8988T (cell line): ENCODE measurements at regions not wholly inside any gene's neighbourhood (a gene's known extent, or its start where the extent isn't known, plus 50 kb on each side); places are given as distances from the start of the nearest gene placed in this dataset.

Experiments
- DNase-seq: peaks from one replicate; pipeline ENCODE4 v3.0.0; 2011

DNA sequence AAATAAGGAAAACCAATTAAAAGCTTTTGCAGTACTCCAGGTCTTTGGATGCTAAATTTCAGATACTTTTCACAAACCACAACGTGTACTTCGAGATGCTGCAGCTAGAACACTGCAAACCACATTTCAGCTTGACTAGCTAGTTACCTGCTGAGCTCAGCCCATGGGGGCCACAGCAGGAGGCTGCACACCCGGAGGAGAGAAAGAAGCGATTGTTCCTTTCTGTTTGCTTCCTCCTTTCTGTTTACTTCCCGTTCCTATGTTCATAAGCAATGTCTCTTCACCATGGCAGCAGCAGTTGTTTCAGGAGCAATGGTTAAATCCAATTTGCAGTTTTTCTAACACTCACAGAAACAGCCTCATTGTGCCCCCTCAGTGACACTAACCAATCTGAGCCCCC lies 225.6 kb upstream of the FGGY start:
- DNase-seq = no peak

DNA sequence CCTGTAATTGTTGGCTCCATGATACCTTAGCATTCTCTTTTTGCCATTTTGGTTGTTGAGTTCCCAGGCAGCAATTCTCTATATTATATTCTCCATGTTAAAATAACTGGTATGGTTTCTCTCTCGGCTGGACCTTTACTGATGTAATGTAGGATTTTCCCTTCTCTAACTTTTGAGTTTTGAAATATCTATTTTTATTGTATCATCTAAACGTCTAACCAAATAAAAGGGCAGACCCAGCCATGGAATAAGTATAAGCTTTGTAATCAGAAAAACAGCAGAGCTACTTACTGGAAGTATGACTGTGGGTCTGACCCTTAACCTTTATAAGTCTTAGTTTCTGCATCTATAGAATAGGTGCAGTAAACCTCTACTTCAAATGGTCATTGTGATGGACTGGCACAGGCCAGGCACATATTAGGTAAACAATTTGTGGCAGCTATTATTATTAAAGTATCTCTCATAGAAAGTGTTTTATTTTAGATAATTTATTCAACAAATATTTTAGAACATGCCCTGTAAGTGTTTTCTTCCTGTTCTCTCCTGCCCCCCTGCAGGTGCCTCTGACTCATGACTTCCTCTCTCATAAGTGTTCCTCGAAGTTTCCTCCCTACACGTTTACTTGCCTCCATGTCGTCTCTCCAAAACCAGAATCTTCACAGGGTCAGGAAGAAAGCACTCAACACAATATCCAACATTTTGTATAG lies 224.9 kb upstream of the FGGY start:
- no peak for DNase-seq

DNA sequence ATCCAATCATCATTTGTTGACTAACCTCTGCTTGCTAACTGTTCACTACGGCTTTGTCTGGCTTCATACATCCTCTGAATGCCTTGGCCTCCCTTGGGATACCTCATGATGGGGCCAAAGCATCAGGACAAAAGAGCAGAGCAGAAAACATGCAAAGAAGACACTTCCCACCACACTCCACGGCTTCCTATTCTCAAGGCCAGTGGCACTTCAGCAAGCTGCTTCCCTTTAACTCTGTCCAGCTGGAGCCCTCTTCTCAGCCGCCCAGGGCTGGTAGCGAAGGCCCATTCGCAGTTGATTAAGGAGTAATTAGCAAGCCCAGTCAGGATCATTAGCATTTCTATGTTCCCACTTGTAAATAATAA lies 224.3 kb upstream of the FGGY start:
- no peak for DNase-seq

DNA sequence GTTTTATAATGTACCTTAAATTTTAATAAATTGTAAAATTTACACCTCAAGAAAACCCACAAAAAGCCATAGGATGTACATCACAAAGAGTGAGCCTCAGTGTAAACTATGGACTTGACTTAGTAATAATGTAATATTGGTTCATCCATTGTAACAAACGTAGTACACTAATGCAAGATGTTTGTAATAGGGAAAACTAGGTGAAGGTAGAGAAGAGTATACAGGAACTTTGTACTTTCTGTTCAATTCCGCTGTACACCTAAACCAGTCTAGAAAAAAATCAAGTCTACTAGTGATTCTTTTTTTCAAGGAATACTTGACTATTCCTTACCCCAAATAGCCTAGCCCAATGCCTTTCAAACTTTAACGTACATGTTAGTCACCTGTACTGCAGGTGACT lies 222.3 kb upstream of the FGGY start:
- no peak for DNase-seq

DNA sequence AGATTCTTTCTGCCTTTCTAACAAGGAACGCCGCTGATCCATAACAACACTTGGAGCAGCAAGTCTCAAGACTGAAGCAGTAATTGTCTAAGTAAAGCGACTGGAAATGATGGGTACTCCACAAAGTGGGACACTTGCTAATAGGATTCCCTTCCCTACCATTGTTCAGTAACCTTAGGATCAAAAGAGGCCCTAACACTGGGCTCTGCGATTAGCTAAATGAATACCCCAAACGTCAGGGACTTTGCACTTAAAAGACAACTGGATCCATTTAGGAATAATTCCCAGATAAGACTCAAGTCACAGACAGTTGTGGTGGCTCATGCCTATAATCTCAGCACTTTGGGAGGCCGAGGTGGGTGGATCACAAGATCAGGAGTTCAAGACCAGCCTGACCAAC lies 221.9 kb upstream of the FGGY start:
- DNase-seq = no peak

DNA sequence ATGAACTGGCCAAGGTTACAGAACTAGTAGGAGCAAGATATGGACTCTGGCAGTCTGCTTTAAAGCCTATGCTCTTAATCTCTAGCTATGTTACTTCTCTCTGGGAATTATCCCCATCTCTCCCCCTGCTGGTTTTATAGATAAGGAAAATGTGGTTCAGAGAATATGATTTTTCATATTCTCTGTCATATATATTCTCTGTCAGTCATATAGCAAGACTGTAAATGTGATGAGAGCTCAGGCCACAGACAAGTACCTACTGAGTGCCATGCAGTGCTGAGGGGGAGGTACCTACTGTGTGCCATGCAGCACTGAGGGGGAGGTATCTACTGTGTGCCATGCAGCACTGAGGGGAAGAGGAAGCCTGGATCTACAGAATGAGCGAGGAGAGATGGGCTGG lies 220.3 kb upstream of the FGGY start:
- DNase-seq = no peak

DNA sequence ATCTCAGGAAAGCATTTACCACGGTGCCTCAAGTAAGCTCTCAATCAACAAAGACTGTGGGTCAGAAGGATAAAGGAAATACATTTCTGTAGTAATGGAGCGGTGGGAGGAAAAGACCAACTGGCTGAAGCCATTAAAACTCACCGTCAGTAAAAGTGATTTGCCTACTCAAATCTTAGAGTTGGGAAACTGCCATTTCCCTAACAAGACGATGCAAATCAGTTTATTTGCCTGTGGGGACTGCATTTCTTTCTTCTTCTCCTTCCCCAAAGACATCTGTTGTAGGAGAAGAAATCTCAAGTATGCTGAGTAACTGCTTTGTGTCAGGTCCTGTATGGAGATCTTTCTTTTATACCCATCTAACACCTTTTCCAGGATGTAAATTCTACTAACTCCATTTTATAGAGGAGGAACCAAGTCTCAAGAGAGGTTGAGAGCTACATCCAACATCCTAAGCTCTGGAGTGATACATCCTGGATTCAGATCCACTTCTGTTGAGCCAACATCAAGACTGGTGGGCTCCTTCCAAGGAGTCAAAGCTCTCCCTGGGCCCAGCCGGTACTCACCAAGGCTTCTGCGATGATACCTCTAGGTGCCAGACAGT lies 219.3 kb upstream of the FGGY start:
- DNase-seq = no peak

DNA sequence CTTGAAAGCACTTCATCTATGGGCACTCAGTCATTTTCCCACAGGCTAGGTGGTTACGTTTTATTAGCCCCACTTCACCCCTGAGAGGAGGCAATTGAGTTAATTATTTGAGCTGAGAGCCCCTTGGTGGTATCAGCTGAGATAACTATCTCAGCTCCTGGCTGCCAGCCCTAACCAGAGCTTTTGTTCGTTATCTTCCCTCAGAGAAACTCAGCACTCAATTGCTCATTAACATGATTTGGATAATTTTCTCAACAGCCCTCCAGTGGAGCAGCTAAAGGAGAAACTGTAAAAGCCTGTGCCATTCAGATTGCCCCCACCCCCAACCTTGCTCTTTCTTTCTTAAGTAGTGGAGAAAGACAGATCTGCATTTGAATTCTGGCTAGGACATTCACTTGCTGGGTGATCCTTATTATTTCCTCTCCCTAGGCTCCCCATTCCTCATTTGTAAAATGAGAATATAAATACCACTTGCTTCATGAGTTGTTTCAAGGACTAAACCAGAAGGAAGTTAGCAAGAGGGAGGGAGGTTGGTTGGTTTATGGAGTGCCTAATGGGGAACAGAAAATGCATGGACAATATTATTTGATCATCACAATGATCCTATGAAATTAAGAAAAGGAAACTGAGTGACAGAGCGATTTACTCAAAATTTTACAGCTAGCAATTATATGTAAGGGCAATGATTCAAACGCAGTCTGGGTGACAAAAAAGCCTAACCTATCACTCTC lies 218.7 kb upstream of the FGGY start:
- no peak for DNase-seq

DNA sequence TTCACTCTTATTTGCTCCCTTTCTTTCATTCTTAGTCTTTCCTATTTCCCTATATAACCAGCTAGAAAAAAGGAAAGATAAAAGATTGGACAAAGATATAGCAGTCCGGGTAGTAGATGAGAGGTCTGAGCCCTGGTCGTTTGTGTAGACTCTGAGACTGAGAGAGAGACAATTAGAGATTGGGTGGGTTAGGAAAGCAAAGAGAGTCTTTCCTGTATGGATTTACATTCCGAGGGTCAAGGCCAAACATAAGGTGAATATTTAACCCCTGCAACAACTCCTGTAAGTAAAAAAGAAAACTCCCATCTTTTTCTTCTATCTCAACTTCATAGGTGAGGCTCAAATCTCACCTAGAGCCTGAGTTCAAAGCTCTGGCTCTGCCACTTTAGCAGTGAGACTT lies 218.0 kb upstream of the FGGY start:
- no peak for DNase-seq

DNA sequence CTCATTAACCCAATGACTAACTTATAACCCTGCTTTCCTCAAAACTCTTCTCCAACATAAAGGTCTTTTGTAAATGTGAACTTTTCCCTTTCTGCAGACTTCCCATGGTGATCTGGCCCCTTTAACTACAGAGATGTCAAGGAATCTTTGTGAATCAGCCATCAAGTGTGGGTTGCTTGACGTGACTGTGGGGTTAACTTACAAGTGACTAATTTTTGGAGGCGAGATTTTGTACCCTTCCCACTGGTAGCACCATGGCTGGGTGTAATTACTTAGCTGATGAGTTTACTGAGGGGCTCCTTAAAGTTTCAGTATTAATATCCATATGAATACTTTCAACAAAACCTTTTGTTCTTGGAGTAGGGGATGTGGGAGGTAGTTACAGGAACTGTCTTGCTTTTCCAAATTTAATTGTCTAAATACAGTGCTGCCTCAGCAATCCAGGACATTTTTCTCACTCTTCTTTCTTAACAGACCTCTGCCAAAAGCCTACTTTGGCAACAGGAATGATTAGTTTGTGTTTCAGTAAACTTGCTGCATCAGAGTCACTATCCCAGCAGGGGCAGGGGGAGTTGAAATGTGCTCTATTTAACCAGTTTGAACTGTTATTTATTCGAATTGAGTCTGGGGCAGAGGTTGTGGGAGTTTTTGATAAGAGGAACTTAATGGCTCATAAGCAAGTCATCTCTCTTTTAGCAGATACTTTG lies 217.3 kb upstream of the FGGY start:
- DNase-seq = no peak

DNA sequence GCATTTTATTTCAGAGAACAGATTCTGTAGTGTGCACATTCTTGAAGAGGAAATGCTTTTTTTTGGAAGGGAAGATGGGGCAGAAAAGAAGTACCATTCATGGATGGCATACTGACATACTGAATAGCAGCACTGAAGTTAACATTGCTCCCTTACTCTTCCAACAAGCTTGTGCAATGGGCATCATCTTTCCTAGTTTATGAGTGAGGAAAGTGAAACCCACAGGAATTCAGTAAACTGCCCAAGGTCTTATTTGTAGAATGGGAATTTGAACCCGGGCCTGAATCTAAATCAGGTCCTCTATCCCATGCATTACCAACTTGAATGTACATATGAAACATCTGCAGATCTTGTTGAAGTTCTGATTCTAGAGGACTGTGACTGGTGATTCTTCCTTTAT lies 215.7 kb upstream of the FGGY start:
- no peak for DNase-seq

DNA sequence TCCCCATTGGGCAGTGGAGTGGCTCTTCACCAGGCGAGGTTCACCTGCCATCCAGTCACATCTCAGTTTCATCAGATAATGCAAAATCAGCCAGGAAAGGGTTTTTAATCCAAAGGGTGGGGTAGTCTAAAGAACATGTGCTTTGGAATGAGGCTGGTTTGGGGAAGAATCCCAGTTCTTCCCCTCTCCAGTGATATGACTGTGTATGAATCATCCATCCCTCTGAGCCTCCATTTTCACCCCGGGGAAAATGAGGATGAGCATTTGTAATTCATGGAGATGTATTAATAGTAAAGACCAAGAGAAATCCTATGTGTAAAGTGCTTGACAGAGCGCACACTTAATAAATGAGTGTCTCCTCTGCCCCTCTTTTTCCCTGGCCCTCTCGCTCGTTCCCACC lies 215.1 kb upstream of the FGGY start:
- DNase-seq = no peak

DNA sequence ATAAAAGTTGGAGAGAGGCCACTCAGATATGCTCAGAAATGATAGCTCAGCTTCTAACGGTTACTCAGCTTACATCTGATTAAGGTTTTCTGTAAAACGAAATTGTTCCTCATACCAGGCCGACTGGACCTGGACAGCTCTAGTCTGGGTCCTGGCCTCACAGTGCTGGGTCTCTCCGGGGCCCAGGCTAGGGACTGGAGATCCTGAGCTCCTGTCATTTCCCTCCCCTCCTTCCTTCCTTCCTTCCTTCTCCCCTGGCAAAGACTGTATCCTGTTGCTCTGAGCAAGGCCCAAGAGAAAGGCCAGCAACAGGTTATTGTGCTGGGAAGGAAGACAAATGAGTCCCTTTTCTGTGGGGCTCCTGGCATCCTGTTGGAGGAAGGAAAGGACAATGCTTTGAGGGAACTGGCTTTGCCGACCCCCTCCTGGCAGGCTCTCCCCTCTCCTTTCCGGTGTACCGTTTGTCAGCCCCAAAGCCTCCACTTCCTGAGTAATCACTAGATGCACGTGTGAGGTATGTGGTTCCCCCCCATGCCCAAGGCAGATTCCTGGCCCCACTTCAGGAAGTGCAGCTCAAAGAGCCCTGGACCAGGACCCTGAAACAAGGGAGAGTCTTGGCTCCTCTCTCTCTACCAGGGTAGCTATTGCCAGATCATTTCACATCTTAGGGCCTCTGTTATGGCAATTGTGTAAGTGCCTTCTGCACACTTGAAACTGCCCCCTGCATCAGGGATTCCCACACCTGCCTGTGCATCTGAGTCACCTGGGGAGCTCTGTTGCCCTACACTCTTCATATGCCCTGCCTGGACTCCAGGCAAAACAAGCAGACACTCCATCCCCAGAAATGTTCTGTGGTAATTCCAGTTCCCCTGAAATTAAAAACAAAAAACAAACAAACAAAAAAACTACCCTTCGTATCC lies 212.7 kb upstream of the FGGY start:
- DNase-seq = no peak

DNA sequence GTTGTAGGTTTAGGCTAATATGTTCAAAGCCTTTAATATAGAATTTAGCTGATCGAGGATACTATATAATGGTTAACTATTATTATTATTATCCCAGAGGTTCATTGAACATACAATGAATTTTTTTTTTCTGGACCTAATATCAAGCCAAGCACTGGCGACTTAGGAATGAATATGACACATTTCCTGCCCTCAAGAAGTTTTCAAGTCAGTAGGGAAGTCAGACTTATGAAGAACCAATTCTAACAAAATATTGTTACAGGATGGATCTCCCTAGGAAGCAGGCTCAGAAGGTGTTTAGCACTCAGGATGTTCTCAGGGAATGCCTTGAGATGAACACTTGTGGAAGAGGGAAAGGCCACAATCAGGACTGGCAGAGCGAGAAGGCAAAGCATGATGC lies 211.8 kb upstream of the FGGY start:
- no peak for DNase-seq

DNA sequence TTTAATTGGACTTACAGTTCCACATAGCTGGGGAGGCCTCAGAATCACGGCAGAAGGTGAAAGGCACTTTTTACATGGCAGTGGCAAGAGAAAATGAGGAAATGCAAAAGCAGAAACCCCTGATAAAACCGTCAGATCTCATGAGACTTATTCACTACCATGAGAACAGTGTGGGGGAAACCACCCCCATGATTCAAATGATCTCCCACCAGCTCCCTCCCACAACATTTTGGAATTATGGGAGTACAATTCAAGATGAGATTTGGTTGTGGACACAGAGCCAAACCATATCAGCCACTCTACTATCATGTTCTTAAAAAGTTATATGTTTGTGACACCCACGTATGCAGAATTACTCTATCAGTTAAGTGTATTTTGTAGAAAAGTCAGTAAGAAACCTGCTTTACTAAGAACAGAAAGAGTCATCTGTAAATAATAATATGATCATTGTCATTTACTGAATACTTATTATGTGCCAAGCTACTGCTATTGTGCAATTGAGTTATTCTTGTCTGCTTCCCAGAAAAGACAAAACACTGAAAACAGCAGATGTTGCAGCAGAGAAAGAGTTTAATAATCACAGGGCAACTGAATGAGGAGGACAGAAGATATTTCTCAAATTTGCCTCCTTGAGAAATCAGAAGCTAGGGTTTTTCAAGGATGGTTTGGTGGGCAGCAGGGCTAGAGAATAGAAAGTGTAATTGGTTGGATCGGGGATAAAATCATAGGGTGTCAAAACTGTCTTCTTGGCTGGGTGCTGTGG lies 207.7 kb upstream of the FGGY start:
- DNase-seq = no peak

DNA sequence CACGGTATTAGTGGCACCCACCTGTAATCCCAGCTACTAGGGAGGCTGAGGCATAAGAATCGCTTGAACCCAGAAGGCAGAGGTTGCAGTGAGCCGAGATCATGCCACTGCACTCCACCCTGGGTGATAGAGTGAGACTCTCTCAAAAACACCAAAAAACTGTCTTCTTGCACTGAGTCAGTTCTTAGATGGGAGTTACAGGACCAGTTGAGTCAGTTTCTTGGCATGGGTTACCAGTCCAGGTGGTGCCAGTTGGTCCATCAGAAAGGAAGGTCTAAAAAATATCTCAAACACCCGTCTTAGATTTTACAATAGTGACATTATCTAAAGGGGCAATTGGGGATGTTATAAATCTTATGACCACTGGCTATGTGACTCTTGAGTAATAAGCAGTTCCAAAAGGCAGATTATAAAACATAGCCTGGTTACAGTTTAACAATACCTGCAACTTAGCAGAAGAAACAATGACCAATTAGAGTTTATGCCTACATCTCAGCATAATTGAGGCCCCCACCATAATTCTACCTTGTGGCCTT lies 206.9 kb upstream of the FGGY start:
- DNase-seq = no peak

DNA sequence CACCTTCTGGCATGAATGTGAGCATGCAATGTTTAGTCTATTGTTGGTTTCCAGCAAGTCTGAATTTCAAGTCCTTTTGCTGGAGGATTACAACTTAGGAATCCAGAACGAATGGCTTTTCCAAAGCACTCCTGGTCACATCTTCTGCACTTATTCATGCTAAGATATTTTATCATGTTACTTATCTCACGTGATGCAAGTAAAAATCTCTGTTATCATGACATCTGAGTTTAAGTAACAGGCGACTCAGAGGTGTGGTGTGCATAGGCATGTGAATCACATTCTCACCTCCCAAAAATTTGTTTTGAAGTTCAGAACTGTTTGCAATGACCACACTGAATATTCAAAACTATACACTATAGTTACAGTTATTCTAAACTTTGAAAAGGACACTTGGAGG lies 204.8 kb upstream of the FGGY start:
- DNase-seq = no peak

DNA sequence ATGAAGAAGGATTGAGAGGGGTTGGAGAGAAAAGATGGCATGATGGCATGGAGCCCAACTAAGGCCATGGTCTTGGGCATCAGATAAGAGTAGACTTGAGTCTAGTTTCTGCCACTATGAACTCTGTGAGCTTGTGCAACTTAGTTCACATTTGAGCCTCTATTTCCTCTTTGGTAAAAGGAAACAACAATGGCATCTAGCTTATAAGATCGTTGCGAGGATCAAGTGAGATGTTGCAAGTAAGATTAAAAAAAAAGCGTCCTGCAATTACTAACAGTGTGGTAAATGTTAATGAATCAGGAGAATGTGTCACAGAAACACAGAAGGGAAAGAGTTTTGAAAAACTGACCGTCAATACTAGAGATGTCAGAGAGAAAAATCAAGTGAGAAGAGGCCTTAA lies 202.9 kb upstream of the FGGY start:
- no peak for DNase-seq

DNA sequence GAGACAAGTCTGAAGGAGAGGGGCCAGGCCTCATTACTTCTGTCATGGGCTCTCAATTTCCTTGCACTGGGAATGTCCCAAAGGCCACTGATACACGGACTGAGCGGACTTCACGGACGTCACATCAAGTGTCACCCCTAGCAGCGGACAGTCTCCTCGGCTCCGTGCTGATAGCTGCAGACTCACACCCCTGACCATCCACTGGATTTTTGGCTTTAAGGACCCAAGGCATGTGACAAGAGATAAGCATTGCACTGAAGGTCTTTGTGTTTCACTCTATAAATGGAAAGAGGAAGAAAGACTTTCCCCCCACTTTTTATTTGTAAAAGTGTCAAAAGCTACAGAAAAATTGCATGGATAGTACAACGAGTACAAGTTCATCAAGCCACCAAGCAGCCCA lies 200.4 kb upstream of the FGGY start:
- no peak for DNase-seq

DNA sequence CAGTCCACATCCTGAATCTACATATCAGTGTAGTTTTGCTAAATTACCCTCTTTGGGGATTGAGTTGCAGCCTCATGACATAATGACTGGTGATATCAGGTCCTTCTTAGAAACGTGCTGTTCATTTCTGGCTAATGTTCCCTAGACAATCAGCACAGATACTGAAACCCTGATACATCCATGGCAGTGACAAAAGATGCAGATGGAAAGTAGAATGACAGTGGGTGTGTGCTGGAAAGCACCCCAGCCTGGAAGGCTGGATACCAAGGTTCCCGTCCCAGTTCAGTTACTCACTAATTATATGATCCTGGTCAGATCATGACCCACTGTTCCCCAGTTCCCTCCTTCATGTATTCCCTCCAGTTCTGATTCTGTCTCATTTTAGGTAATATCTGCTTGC lies 198.2 kb upstream of the FGGY start:
- DNase-seq = no peak

DNA sequence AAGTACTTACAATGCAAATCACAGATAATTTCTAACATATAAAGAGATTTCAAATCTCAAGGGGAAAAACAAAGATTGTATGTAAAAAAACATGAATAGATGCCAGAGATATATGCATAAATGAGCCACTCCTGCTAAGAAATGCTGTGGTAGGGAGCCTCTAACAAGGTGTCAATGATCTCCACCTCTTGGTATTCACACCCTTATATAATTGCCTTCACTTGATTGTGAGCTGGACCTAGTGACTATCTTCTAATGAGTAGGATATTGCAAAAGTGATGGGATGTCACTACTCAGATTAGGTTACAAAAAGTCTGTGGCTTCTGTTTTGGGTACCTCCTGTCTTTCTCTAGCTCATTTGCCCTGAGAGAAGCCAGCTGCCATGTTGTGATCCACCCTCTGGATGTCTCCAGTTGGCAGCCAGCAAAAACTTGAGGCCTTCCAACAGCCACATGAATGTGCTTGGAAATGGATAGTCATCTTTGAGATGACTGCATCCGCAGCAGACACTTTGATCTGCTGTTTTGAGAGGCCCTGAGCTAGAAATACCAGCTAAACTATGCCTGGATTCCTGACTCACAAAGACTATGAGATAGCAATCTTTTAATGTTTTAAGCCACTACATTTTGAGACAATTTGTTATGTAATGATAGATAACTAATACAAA lies 196.1 kb upstream of the FGGY start:
- no peak for DNase-seq
